ENCODE measurements at regions not wholly inside any gene's neighbourhood (a gene's known extent, or its start where the extent isn't known, plus 50 kb on each side); places are given as distances from the start of the nearest gene placed in this dataset.

DNA sequence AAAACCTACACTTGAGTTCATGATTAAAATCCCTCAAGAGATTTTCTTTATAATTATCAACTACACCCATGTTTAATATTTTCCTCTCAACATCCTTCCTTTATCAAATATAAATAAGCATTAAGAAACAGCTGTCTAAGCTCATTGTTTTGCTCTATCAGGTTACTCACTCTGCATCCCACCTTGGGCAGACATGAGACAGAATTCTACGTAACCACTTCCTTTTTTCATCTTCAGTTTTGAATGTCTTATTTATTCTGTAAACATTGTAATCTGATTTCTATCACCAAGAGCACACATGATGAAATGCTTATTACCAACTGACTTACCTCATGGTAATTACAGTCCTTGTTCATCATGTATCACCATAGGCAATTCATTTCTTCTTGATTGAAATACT is 1256.6 kb upstream of the ATXN8OS start:
- TF ChIP-seq, protein P1, sequence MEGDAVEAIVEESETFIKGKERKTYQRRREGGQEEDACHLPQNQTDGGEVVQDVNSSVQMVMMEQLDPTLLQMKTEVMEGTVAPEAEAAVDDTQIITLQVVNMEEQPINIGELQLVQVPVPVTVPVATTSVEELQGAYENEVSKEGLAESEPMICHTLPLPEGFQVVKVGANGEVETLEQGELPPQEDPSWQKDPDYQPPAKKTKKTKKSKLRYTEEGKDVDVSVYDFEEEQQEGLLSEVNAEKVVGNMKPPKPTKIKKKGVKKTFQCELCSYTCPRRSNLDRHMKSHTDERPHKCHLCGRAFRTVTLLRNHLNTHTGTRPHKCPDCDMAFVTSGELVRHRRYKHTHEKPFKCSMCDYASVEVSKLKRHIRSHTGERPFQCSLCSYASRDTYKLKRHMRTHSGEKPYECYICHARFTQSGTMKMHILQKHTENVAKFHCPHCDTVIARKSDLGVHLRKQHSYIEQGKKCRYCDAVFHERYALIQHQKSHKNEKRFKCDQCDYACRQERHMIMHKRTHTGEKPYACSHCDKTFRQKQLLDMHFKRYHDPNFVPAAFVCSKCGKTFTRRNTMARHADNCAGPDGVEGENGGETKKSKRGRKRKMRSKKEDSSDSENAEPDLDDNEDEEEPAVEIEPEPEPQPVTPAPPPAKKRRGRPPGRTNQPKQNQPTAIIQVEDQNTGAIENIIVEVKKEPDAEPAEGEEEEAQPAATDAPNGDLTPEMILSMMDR (IDR thresholded peaks at IDR 0.05): no peak
- TF ChIP-seq POLR2A (IDR thresholded peaks at IDR 0.05) (no peak), POLR2AphosphoS5 (IDR thresholded peaks at IDR 0.05) (no peak), EP300 (IDR thresholded peaks at IDR 0.05) (no peak)

All from upper lobe of left lung (tissue), 4 donors.